ENCODE measurements at regions not wholly inside any gene's neighbourhood (a gene's known extent, or its start where the extent isn't known, plus 50 kb on each side); places are given as distances from the start of the nearest gene placed in this dataset.

- Histone ChIP-seq H3K27me3 (no peaks in the 10 kb centered on the region), H3K36me3 (no peaks in the 10 kb centered on the region), H3K4me3 (no peak overlapping the region), H3K9me3 (no peaks in the 10 kb centered on the region), H3K4me1 (no peaks in the 10 kb centered on the region), H3K27ac (no peak overlapping the region)
- intact Hi-C loops (cut with DNase I) = no loop called here
- ATAC-seq (no peak), DNase-seq (no peak)
- WGBS, 4 donors = 59 to 72% (median 69%) methylated on average over 3 of the region's 3 CpGs
- no peak for TF ChIP-seq CTCF (IDR thresholded peaks at IDR 0.05)
- TF ChIP-seq POLR2A (IDR thresholded peaks at IDR 0.05) = no peak
Observed at GRCh38 chr4:181549576-181550188, 693.5 kb upstream of the TENM3 start.

- DNase-seq (no peak), ATAC-seq (no peak)
- no peaks in the 10 kb centered on the region for H3K9me3 ChIP-seq
- TF ChIP-seq CTCF (IDR thresholded peaks at IDR 0.05) (no peak), POLR2A (IDR thresholded peaks at IDR 0.05) (no peak)
- no peak overlapping the region for H3K4me3 ChIP-seq
- intact Hi-C loops (cut with DNase I) = no loop called here
- H3K36me3 ChIP-seq = no peaks in the 10 kb centered on the region
- H3K4me1 ChIP-seq = no peaks in the 10 kb centered on the region
- no peak overlapping the region for H3K27ac ChIP-seq
- WGBS, 4 donors = 73 to 91% (median 87%) methylated on average over 1 of the region's 1 CpG
- H3K27me3 ChIP-seq = no peaks in the 10 kb centered on the region
Observed at GRCh38 chr4:181550381-181550780, 692.8 kb upstream of the TENM3 start.

- Histone ChIP-seq H3K4me1 (no peaks in the 10 kb centered on the region), H3K27ac (no peak overlapping the region), H3K36me3 (no peaks in the 10 kb centered on the region), H3K27me3 (no peaks in the 10 kb centered on the region), H3K9me3 (peaks cover 0 to 10% (median 0%) of the 10 kb centered on the region in 12 donors), H3K4me3 (no peak overlapping the region)
- WGBS, 4 donors = 58 to 97% (median 85%) methylated on average over 4 of the region's 4 CpGs
- intact Hi-C loops (cut with DNase I) = loop anchor here in 2 of 10 donors (10.0 kb wide), 2 partner anchors 1245 to 1365 kb away; no protein-coding TSS in a partner anchor
- DNase-seq = no peak
- TF ChIP-seq CTCF (IDR thresholded peaks at IDR 0.05) (no peak), POLR2A (IDR thresholded peaks at IDR 0.05) (no peak)
- ATAC-seq = no peak
Observed at GRCh38 chr4:181559637-181560036, 683.6 kb upstream of the TENM3 start.

GRCh38 chr4:181562399-181562798 lies 680.8 kb upstream of the TENM3 start:
- 95 to 98% (median 97%) methylated on average over 2 of the region's 2 CpGs for WGBS, 4 donors
- DNase-seq (no peak), ATAC-seq (no peak)
- Histone ChIP-seq H3K4me3 (no peak overlapping the region), H3K27me3 (no peaks in the 10 kb centered on the region), H3K9me3 (peaks cover 0 to 10% (median 0%) of the 10 kb centered on the region in 12 donors), H3K27ac (no peak overlapping the region), H3K4me1 (no peaks in the 10 kb centered on the region), H3K36me3 (no peaks in the 10 kb centered on the region)
- TF ChIP-seq POLR2A (IDR thresholded peaks at IDR 0.05) = no peak
- TF ChIP-seq CTCF (IDR thresholded peaks at IDR 0.05) = no peak
- intact Hi-C loops (cut with DNase I) = loop anchor here in 2 of 10 donors (10.0 kb wide), 2 partner anchors 1242 to 1362 kb away; no protein-coding TSS in a partner anchor

All from heart left ventricle (tissue), 16 donors.